GM19035 (cell line): ENCODE measurements at regions not wholly inside any gene's neighbourhood (a gene's known extent, or its start where the extent isn't known, plus 50 kb on each side); places are given as distances from the start of the nearest gene placed in this dataset.
A peak's percentile ranks its signal among the peaks of the same experiment; 100 is the strongest.
"Not testable (repeated sequence)": the region's sequence is repeated elsewhere in the genome, so short reads cannot be mapped to it uniquely, and the experiment has no call there.

ENCODE experiments used
- ATAC-seq: cut with Tn5 transposase; IDR thresholded peaks from one replicate; pipeline ENCODE4 v1.9.1; 2021; ENCODE audit not compliant: unreplicated experiment

DNA sequence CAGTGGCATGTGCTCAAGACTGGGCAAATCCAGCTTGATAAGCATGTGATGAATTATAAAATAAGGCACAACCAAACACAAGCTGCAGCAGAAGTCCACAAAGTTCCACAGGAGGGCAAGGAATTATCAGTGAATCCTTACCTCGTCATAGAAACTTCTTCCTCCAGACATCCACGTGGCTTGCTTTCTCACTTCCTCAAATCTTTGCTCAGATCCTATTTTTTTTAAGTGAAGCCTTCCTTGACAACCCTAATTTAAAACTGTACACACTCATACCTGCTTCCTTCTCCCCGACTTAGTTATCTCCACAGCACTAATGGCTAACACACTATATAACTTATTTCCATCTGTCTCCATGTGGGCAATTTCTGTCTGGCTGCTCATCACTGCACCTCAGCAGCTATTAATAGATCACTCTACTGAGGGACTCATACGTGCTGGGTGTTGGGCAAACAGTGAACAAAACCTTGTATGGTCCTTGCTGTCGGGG is 320.7 kb downstream of the KLF13 start:
- ATAC-seq: not testable (repeated sequence)

GRCh38 chr15:31649634-31650033 is 323.0 kb downstream of the KLF13 start:
- ATAC-seq: not testable (repeated sequence)

DNA sequence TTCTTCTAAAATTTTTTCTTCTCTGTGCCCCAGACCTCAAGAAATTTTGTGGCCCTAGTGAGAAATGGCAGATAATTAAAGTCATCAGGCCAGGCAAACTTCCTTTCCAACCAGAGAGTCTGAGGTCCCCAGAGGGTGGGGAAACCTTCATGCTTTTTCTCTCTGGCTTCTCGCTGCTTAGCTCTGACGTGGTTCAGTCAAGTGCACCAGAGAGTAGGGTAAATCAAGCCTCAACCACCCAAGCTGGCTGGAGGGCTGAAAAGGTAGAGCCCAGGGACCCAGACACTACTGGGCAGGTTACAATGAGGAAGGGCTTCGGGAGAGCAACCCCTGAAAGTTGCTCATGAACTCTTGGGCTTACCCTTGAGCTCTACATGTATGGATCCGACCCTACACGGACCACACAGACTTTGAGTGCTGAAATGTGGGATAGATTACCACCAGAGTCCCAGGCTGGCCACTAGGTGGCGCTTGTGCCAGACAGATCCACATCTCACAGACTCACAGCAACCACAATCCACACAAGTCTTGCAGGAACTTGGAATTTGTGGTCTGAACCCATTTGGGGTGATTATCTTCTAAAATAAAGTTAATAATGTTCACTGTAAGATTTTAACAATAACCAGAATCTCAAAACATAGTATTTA is 323.5 kb downstream of the KLF13 start:
- not testable (repeated sequence) for ATAC-seq

DNA sequence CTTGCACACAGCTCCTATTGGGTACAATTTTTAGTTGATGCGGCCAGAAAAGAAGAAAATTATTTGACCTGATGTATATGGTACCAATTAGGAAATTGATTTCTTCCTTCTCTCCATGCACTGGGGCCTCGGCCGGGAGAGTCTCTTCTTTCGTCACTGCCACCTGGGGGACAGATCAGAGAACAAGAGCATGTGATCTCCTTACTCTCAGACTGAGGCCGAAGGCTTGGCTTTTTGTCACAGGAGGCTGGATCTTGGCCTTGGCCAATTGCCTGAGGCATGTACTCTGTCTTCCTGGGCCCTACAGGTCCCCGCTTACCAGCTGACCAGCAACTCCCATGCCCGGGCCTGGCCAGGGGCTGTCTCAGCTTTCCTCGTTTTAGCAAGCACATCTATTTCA is 330.3 kb downstream of the KLF13 start:
- ATAC-seq: not testable (repeated sequence)

- ATAC-seq: no peak
Observed at GRCh38 chr15:31660816-31661215, 334.2 kb downstream of the KLF13 start.

GRCh38 chr15:31665732-31666131 is 339.1 kb downstream of the KLF13 start:
- not testable (repeated sequence) for ATAC-seq

GRCh38 chr15:31669158-31669908 is 342.7 kb downstream of the KLF13 start:
- not testable (repeated sequence) for ATAC-seq

DNA sequence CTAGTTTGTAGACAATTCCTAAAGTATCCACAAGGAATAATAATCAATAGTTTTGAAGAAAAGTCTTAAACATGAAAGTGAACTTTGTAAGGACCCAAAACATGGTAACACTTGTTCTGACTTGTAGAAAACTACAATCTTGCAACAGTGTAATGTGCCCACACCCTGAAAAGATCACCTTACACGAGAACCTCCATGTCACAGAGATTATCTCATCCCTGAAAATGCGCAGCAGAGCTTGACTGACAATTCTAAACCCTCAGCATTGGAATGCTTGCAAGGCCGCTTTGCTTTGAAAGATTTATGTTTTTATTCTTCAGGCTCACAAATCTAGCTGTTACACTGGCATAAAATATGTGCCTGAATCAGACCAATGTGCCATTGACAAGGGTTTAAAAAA is 346.6 kb downstream of the KLF13 start:
- ATAC-seq: not testable (repeated sequence)

- not testable (repeated sequence) for ATAC-seq
Observed at GRCh38 chr15:31681529-31682259, 348.6 kb upstream of the CHRNA7 start.

DNA sequence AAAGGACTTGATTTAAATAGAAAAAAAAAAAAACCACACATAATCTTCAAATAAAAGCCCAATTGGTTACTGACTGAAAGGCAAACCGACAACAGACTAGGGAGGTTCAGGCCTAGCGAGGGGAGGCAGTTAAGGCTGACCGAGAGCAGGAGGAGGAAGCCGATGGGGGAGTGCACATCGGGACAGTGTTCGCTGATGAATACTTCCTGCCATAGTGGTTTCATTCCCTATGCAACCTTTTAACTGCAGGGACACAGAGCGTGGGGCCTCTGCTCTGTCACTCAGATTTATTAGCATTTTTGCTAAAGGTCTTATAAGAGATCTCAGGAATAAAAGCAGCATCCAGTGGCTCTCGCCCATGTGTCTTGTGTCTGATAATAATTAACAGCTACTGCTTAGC is 343.2 kb upstream of the CHRNA7 start:
- ATAC-seq: not testable (repeated sequence)

DNA sequence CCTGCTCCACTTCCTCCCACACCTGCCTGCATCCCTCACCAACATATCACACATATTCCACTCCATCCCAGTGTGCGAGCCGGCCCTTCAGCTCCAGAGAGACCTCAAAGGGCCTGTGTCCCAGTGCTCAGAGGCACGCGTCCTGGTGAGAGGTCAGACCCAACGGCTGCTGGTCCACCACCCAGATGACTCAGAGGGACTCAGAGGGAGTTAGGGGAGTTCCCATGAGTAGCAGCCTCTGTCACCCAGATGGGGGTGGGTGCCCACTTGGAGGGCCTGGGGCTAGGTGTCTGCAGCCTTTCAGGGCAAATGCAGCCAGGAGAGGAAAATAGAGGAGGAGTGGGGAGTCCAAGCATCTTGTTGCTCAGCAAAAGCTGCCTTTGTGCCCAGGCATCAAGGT is 333.8 kb upstream of the CHRNA7 start:
- not testable (repeated sequence) for ATAC-seq

GRCh38 chr15:31705076-31705678 is 325.1 kb upstream of the CHRNA7 start:
- not testable (repeated sequence) for ATAC-seq

DNA sequence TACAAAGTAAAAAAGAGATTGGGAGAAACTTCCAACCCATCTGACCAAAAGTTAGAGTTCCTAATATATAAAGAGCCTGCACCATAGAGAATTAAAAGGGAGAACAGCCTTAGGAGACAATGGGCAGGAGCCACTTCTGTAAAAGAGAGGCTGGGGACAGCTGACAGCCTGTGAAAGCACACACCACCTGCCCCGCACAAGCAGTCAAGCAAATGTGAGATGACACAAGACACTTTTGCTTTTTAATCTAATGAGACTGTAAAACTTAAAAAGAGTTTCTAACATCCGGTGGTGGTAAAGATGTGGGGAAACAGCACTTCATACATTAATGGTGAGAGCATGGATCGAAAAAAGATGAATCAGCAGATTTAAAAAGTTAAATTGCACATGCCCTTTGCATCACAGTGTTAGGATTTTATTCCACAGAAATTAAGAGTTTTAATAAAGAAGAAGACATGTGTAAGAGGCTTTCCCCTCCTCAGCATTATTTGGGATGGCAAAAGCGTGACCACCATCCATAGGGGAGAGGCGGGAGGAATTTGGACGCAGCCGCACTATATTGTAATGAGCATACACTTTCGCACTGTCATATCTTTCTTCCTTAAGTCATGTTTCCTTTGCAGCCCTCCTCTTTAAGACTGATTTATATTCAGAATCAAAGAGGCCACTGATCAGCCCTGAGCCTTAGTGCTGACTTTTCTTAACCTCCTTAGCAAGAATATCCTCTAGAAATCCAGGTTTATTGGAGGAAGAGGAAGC is 322.2 kb upstream of the CHRNA7 start:
- ATAC-seq: peak; percentile 64

DNA sequence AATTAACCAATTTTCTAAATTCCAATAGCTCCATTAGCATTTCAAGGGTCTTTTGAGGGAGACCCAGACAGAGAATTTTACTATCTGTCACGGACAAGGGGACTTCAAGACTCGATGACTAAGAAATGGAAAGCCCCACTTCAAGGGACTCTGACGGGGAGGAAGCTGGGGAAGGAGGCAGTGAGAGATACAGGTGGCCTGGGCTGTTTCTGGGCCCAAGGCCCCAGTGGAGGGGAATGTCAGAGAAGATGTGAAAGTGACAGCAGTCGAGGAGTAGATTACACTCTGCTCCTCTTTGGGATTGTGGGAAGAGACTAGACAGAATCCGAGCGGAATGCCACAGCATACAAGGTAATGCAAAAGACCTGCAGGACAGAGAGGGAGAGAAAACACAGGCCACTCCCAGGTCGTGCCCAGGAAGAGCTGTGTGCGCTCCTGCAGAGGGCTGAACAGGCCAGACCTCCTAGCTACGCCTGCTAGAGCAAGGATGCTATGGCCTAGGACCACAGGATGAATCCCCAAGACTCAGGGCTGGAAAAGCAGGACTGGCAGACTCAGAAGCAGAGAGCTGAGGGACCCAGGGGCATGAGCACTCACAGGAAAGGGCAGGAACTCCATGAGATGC is 321.5 kb upstream of the CHRNA7 start:
- peak; percentile 71 for ATAC-seq

DNA sequence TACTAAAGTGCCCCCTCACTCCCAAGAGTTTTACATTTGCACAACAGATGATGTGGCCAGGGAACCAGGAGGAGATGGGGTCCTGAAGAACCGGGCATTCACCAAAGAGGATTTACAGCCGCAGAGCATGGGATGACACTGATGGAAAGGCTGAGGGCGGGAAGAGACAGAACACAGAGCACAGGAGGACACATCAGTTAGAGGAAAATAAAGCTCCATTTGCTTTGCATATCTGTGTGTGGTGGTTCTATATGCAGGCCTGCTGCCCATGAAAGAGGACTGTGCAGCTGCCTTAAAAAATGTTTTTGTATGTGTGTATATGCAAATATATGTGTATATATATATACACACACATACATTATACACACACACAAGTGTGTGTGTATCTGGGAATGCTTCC is 320.8 kb upstream of the CHRNA7 start:
- ATAC-seq: not testable (repeated sequence)

GRCh38 chr15:31710806-31711205 is 319.5 kb upstream of the CHRNA7 start:
- not testable (repeated sequence) for ATAC-seq

GRCh38 chr15:31715208-31715607 is 315.1 kb upstream of the CHRNA7 start:
- ATAC-seq: not testable (repeated sequence)

DNA sequence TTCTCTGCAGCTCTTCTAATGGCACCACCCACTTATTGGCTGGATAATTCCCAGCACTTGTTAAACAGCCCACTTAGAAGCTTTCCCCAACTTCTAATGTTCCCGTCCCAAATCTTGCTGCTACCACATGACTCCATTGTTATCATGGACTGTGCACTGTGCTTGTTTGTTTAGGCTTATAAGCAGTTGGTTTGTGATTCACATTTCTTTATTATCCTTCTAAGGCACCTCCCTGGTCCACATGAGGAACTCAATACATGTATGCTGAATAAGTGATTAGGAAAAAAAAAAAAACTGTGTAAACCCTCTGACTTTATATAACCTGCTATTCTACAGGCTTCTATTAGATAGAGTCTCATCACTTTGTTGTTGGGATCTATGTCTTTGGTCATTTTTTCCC is 311.7 kb upstream of the CHRNA7 start:
- ATAC-seq: not testable (repeated sequence)

DNA sequence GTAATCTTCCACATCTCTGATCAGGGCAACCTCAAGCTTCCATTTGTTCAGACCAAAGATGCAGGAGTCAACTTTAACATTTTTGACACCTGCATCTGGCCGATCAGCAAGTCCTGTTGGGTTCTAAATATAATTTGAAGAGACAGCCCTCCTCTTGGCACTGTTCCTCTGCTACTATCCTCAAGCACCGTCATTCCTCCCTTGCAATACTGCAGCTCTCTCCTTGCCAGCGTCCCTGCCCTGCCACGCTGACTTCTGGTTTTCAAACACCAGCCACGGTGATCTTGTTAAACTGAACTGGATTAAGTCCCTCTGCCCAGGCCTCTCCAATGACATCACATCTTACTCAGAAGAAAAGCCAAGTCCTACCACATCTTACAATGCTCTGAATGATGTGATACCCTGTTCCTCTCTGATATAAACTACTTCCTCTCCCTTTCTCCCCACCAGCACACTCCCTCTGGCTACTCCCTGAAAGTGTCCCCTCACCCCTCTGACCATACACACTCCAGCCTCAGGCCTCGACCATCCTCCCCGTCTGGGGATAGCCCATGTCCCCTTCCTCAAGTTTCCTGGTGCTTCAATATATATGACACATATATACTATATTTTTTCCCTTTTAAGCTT is 310.8 kb upstream of the CHRNA7 start:
- ATAC-seq: not testable (repeated sequence)
